Lower lobe of right lung (tissue), 2 donors: ENCODE measurements at regions not wholly inside any gene's neighbourhood (a gene's known extent, or its start where the extent isn't known, plus 50 kb on each side); places are given as distances from the start of the nearest gene placed in this dataset.

Experiments
- ATAC-seq, 2 donors: fragments of 200-7000 bp; cut with Tn5 transposase; one replicate each; pipeline ENCODE4 v1.9.1; 2020 to 2022; ENCODE audit warnings: mild to moderate bottlenecking in 2 of 2, moderate library complexity in 2 of 2
- DNase-seq: peaks from one replicate; pipeline ENCODE4 v3.0.0-alpha.2; 2020
- H3K27ac ChIP-seq: fragments of 200-600 bp; one replicate; pipeline ENCODE4 v1.8.0; 2022
- H3K27me3 ChIP-seq: fragments of 200-600 bp; one replicate; pipeline ENCODE4 v1.8.0; 2022; ENCODE audit warnings: low read depth
- H3K36me3 ChIP-seq: fragments of 200-600 bp; one replicate; pipeline ENCODE4 v1.8.0; 2022; ENCODE audit warnings: mild to moderate bottlenecking
- H3K4me1 ChIP-seq: fragments of 200-600 bp; one replicate; pipeline ENCODE4 v1.8.0; 2022
- H3K4me3 ChIP-seq: fragments of 200-600 bp; one replicate; pipeline ENCODE4 v1.8.0; 2022; ENCODE audit warnings: mild to moderate bottlenecking
- H3K9me3 ChIP-seq: fragments of 200-600 bp; one replicate; pipeline ENCODE4 v1.8.0; 2022
- CTCF ChIP-seq: fragments of 200-600 bp; IDR thresholded peaks from one replicate; pipeline ENCODE4 v1.8.0; 2022; ENCODE audit warnings: antibody characterized with exemption, mild to moderate bottlenecking
- intact Hi-C: fragments of 100-400 bp; cut with DNase I; formaldehyde crosslinking; loops from one replicate; pipeline ENCODE4 v1.11.0; 2022
- donor health status: DM: no; HTN: yes; CAD: no; lungs with severe emphysema.

GRCh38 chr5:176711883-176712282 is 64.6 kb downstream of the TSPAN17 start:
- Histone ChIP-seq H3K9me3 (no peaks in the 10 kb centered on the region), H3K27me3 (peaks cover 34% of the 10 kb centered on the region), H3K4me3 (no peak overlapping the region), H3K36me3 (no peaks in the 10 kb centered on the region), H3K4me1 (no peaks in the 10 kb centered on the region), H3K27ac (no peak overlapping the region)
- no peak for TF ChIP-seq CTCF
- intact Hi-C loops, result no loop called here
- DNase-seq (no peak), ATAC-seq (no peak)

GRCh38 chr5:176712546-176713304 is 65.4 kb downstream of the TSPAN17 start:
- DNase-seq (no peak), ATAC-seq (no peak)
- H3K4me1 ChIP-seq, result no peaks in the 10 kb centered on the region
- H3K27ac ChIP-seq, result no peak overlapping the region
- TF ChIP-seq CTCF, result no peak
- no peaks in the 10 kb centered on the region for H3K9me3 ChIP-seq
- no peaks in the 10 kb centered on the region for H3K36me3 ChIP-seq
- H3K27me3 ChIP-seq, result peaks cover 34% of the 10 kb centered on the region
- intact Hi-C loops, result no loop called here
- no peak overlapping the region for H3K4me3 ChIP-seq

- H3K9me3 ChIP-seq, result no peaks in the 10 kb centered on the region
- H3K27ac ChIP-seq, result no peak overlapping the region
- H3K4me3 ChIP-seq, result no peak overlapping the region
- ATAC-seq (no peak), DNase-seq (no peak)
- H3K4me1 ChIP-seq, result no peaks in the 10 kb centered on the region
- H3K36me3 ChIP-seq, result no peaks in the 10 kb centered on the region
- intact Hi-C loops, result no loop called here
- no peak for TF ChIP-seq CTCF
- peaks cover 34% of the 10 kb centered on the region for H3K27me3 ChIP-seq
Measured at GRCh38 chr5:176713409-176713808, 66.1 kb downstream of the TSPAN17 start.

- Histone ChIP-seq H3K36me3 (no peaks in the 10 kb centered on the region), H3K4me3 (no peak overlapping the region), H3K9me3 (no peaks in the 10 kb centered on the region), H3K27ac (no peak overlapping the region), H3K4me1 (no peaks in the 10 kb centered on the region), H3K27me3 (peaks cover 41% of the 10 kb centered on the region)
- intact Hi-C loops, result no loop called here
- DNase-seq (no peak), ATAC-seq (no peak)
- no peak for TF ChIP-seq CTCF
Measured at GRCh38 chr5:176714067-176714466, 66.8 kb downstream of the TSPAN17 start.

- intact Hi-C loops, result no loop called here
- DNase-seq, result no peak
- H3K27me3 ChIP-seq, result peaks cover 43% of the 10 kb centered on the region
- H3K27ac ChIP-seq, result no peak overlapping the region
- no peak for ATAC-seq
- TF ChIP-seq CTCF, result no peak
- H3K4me1 ChIP-seq, result no peaks in the 10 kb centered on the region
- H3K36me3 ChIP-seq, result no peaks in the 10 kb centered on the region
- H3K9me3 ChIP-seq, result no peaks in the 10 kb centered on the region
- no peak overlapping the region for H3K4me3 ChIP-seq
Measured at GRCh38 chr5:176716320-176716719, 69.0 kb downstream of the TSPAN17 start.
